ENCODE measurements at regions not wholly inside any gene's neighbourhood (a gene's known extent, or its start where the extent isn't known, plus 50 kb on each side); places are given as distances from the start of the nearest gene placed in this dataset.

GRCh38 chr2:81658227-81658626, 1353.7 kb upstream of the LRRTM1 start:
- DNase-seq, result no peak
- TF ChIP-seq GATA1 (IDR thresholded peaks at IDR 0.05; ENCODE audit: low read depth, low read length) (no peak), POLR2A (IDR thresholded peaks at IDR 0.05; ENCODE audit: low read length) (no peak)

- DNase-seq, result no peak
- no peak for TF ChIP-seq POLR2A (IDR thresholded peaks at IDR 0.05; ENCODE audit: low read length)
- no peak for TF ChIP-seq GATA1 (IDR thresholded peaks at IDR 0.05; ENCODE audit: low read depth, low read length)
These were observed 1345.8 kb upstream of the LRRTM1 start for GRCh38 chr2:81650048-81650971.

- TF ChIP-seq GATA1 (IDR thresholded peaks at IDR 0.05; ENCODE audit: low read depth, low read length) (no peak), POLR2A (IDR thresholded peaks at IDR 0.05; ENCODE audit: low read length) (no peak)
- no peak for DNase-seq
These were observed 1344.3 kb upstream of the LRRTM1 start for GRCh38 chr2:81648806-81649205.

- no peak for DNase-seq
- TF ChIP-seq POLR2A (IDR thresholded peaks at IDR 0.05; ENCODE audit: low read length) (no peak), GATA1 (IDR thresholded peaks at IDR 0.05; ENCODE audit: low read depth, low read length) (no peak)
These were observed 1343.8 kb upstream of the LRRTM1 start for GRCh38 chr2:81648370-81648769.

- TF ChIP-seq POLR2A (IDR thresholded peaks at IDR 0.05; ENCODE audit: low read length) (no peak), GATA1 (IDR thresholded peaks at IDR 0.05; ENCODE audit: low read depth, low read length) (no peak)
- DNase-seq, result no peak
These were observed 1343.2 kb upstream of the LRRTM1 start for GRCh38 chr2:81647715-81648230.

GRCh38 chr2:81645745-81646301, 1341.3 kb upstream of the LRRTM1 start:
- no peak for TF ChIP-seq POLR2A (IDR thresholded peaks at IDR 0.05; ENCODE audit: low read length)
- no peak for TF ChIP-seq GATA1 (IDR thresholded peaks at IDR 0.05; ENCODE audit: low read depth, low read length)
- DNase-seq, result no peak

- DNase-seq, result no peak
- TF ChIP-seq POLR2A (IDR thresholded peaks at IDR 0.05; ENCODE audit: low read length), result no peak
- no peak for TF ChIP-seq GATA1 (IDR thresholded peaks at IDR 0.05; ENCODE audit: low read depth, low read length)
These were observed 1339.6 kb upstream of the LRRTM1 start for GRCh38 chr2:81644189-81644588.

- no peak for DNase-seq
- TF ChIP-seq POLR2A (IDR thresholded peaks at IDR 0.05; ENCODE audit: low read length), result no peak
- TF ChIP-seq GATA1 (IDR thresholded peaks at IDR 0.05; ENCODE audit: low read depth, low read length), result no peak
These were observed 1320.3 kb upstream of the LRRTM1 start for GRCh38 chr2:81624825-81625224.

GRCh38 chr2:81600088-81600487, 1295.5 kb upstream of the LRRTM1 start:
- TF ChIP-seq GATA1 (IDR thresholded peaks at IDR 0.05; ENCODE audit: low read depth, low read length) (no peak), POLR2A (IDR thresholded peaks at IDR 0.05; ENCODE audit: low read length) (no peak)
- DNase-seq, result no peak

GRCh38 chr2:81598453-81598852, 1293.9 kb upstream of the LRRTM1 start:
- TF ChIP-seq POLR2A (IDR thresholded peaks at IDR 0.05; ENCODE audit: low read length) (no peak), GATA1 (IDR thresholded peaks at IDR 0.05; ENCODE audit: low read depth, low read length) (no peak)
- DNase-seq, result no peak

- no peak for DNase-seq
- no peak for TF ChIP-seq GATA1 (IDR thresholded peaks at IDR 0.05; ENCODE audit: low read depth, low read length)
- no peak for TF ChIP-seq POLR2A (IDR thresholded peaks at IDR 0.05; ENCODE audit: low read length)
These were observed 1284.9 kb upstream of the LRRTM1 start for GRCh38 chr2:81589406-81589805.

- TF ChIP-seq GATA1 (IDR thresholded peaks at IDR 0.05; ENCODE audit: low read depth, low read length), result no peak
- TF ChIP-seq POLR2A (IDR thresholded peaks at IDR 0.05; ENCODE audit: low read length), result no peak
- no peak for DNase-seq
These were observed 1279.0 kb upstream of the LRRTM1 start for GRCh38 chr2:81583311-81584108.

GRCh38 chr2:81576713-81577112, 1272.2 kb upstream of the LRRTM1 start:
- DNase-seq, result no peak
- no peak for TF ChIP-seq POLR2A (IDR thresholded peaks at IDR 0.05; ENCODE audit: low read length)
- TF ChIP-seq GATA1 (IDR thresholded peaks at IDR 0.05; ENCODE audit: low read depth, low read length), result no peak
